Esophagus muscularis mucosa (tissue), 4 donors: ENCODE measurements at regions not wholly inside any gene's neighbourhood (a gene's known extent, or its start where the extent isn't known, plus 50 kb on each side); places are given as distances from the start of the nearest gene placed in this dataset.

Source experiments
- DNase-seq: peaks from one replicate; pipeline ENCODE4 v3.0.0-alpha.2; 2017; ENCODE audit errors: extremely low spot score
- H3K27ac ChIP-seq, 4 donors: fragments of 200-600 bp; sonication (generic); replicated peaks in 1 of 4; 1 replicate in 3 of 4; 2 replicates in 1 of 4; pipeline ENCODE4 v1.5.1; 2016 to 2019; ENCODE audit warnings: mild to moderate bottlenecking in 1 of 4
- H3K27me3 ChIP-seq, 4 donors: fragments of 200-600 bp; sonication (generic); one replicate each; pipeline versions ENCODE4 v1.5.1 to v1.6.0; 2016 to 2019
- H3K36me3 ChIP-seq, 4 donors: fragments of 200-600 bp; sonication (generic); one replicate each; pipeline ENCODE4 v1.5.1; 2016 to 2019
- H3K4me1 ChIP-seq, 4 donors: fragments of 200-600 bp; sonication (generic); one replicate each; pipeline ENCODE4 v1.5.1; 2016 to 2019
- H3K4me3 ChIP-seq, 4 donors: fragments of 200-600 bp; sonication (generic); 1 replicate in 2 of 4; 2 replicates in 2 of 4; pipeline ENCODE4 v1.5.1; 2016 to 2019; ENCODE audit warnings: mild to moderate bottlenecking in 4 of 4, moderate library complexity in 1 of 4
- H3K9me3 ChIP-seq, 4 donors: fragments of 200-600 bp; sonication (generic); 1 replicate in 3 of 4; 2 replicates in 1 of 4; pipeline ENCODE4 v1.5.1; 2016 to 2019
- CTCF ChIP-seq, 3 experiments: fragments of 200-600 bp in 2 of 3; fragments of 450-650 bp in 1 of 3; sonication (generic) in 2 of 3; IDR thresholded peaks; one replicate each; pipeline ENCODE4 v1.5.1; 2017 to 2019; ENCODE audit warnings: antibody characterized with exemption in 3 of 3, mild to moderate bottlenecking in 2 of 3, moderate library complexity in 1 of 3
- EP300 ChIP-seq: sonication (generic); formaldehyde crosslinking; IDR thresholded peaks from one replicate; pipeline ENCODE4 v1.6.1; 2017; ENCODE audit warnings: antibody characterized with exemption
- POLR2A ChIP-seq: fragments of 450-650 bp; IDR thresholded peaks from one replicate; pipeline ENCODE4 v1.6.1; 2017; ENCODE audit warnings: antibody characterized with exemption, moderate library complexity, mild to moderate bottlenecking, low read depth
- POLR2AphosphoS5 ChIP-seq, 2 donors: sonication (generic); formaldehyde crosslinking; IDR thresholded peaks; one replicate each; pipeline ENCODE4 v1.6.1; 2017; ENCODE audit warnings: antibody characterized with exemption in 2 of 2
- WGBS: methylation state at CpG from one replicate; pipeline ENCODE4 v1.1.5; 2018; 5-methylcytosine and 5-hydroxymethylcytosine counted together
- intact Hi-C: fragments of 100-400 bp; cut with DNase I; formaldehyde crosslinking; loops from one replicate; pipeline ENCODE4 v1.15.1; 2023

GRCh38 chr3:43183456-43183855, 77.6 kb upstream of the POMGNT2 start:
- H3K9me3 ChIP-seq = no peaks in the 10 kb centered on the region
- no peak overlapping the region for H3K4me3 ChIP-seq
- TF ChIP-seq POLR2A (no peak), CTCF (IDR thresholded peaks at IDR 0.05) (no peak), POLR2AphosphoS5 (IDR thresholded peaks at IDR 0.05) (no peak), EP300 (no peak)
- intact Hi-C loops = no loop called here
- no peaks in the 10 kb centered on the region for H3K27me3 ChIP-seq
- peaks cover 7 to 20% (median 18%) of the 10 kb centered on the region in 4 donors for H3K4me1 ChIP-seq
- WGBS = 81% methylated on average over 2 of the region's 2 CpGs
- DNase-seq = no peak
- H3K36me3 ChIP-seq = no peaks in the 10 kb centered on the region
- no peak overlapping the region for H3K27ac ChIP-seq

DNA sequence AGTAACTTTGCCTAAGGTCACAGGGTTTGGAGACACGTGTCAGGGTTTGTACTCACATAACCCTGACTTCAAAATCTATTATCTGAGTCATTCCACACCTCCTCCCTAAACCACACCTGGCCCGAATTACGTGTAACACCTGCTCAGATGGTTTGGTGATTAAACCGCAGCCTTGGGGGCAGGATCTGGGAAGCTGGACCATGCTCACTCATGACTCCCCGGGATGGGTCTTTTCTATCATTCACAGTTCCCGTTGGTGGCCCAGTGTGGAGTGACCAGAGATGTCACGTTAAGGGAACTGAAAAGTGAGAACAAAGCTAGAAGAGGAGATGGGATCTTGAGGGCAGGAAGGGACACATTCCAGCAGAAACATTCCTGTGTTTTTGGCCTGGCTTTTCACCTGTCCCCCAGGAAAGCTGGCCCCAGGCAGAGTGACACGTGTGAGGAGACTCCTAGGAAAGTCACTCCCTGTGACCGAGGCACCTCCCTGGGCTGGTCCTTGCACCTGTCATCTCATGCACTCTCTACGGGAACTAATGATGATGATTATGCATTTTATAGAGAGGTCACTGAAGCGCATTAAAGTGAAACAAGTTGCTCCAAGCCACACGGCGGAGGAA, 75.4 kb upstream of the POMGNT2 start:
- no peak overlapping the region for H3K4me3 ChIP-seq
- H3K36me3 ChIP-seq = no peaks in the 10 kb centered on the region
- H3K4me1 ChIP-seq = peaks cover 7 to 26% (median 23%) of the 10 kb centered on the region in 4 donors
- H3K27ac ChIP-seq = no peak overlapping the region
- no peak for TF ChIP-seq POLR2AphosphoS5 (IDR thresholded peaks at IDR 0.05)
- no peak for TF ChIP-seq POLR2A
- TF ChIP-seq EP300 = no peak
- no peak for TF ChIP-seq CTCF (IDR thresholded peaks at IDR 0.05)
- no peaks in the 10 kb centered on the region for H3K27me3 ChIP-seq
- DNase-seq = no peak
- intact Hi-C loops = no loop called here
- no peaks in the 10 kb centered on the region for H3K9me3 ChIP-seq
- 84% methylated on average over 12 of the region's 13 CpGs for WGBS

- Histone ChIP-seq H3K9me3 (no peaks in the 10 kb centered on the region), H3K27ac (no peak overlapping the region), H3K36me3 (no peaks in the 10 kb centered on the region)
Measured at GRCh38 chr3:43180694-43181093, 74.8 kb upstream of the POMGNT2 start.

GRCh38 chr3:43180027-43180426, 74.1 kb upstream of the POMGNT2 start:
- Histone ChIP-seq H3K4me1 (peaks cover 7 to 26% (median 23%) of the 10 kb centered on the region in 4 donors), H3K27me3 (no peaks in the 10 kb centered on the region), H3K36me3 (no peaks in the 10 kb centered on the region), H3K4me3 (no peak overlapping the region), H3K9me3 (no peaks in the 10 kb centered on the region), H3K27ac (no peak overlapping the region)
- intact Hi-C loops = no loop called here
- DNase-seq = no peak
- TF ChIP-seq CTCF (IDR thresholded peaks at IDR 0.05) (no peak), POLR2AphosphoS5 (IDR thresholded peaks at IDR 0.05) (peak in 1 of 2 donors; percentile 21), POLR2A (no peak)
- WGBS = 26% methylated on average over 4 of the region's 4 CpGs

More at GRCh38 chr3:43180694-43181093, 74.8 kb upstream of the POMGNT2 start:
- no peak overlapping the region for H3K4me3 ChIP-seq
- no peaks in the 10 kb centered on the region for H3K27me3 ChIP-seq
- TF ChIP-seq POLR2AphosphoS5 (IDR thresholded peaks at IDR 0.05) = no peak
- TF ChIP-seq POLR2A = no peak
- TF ChIP-seq EP300 = no peak
- no peak for TF ChIP-seq CTCF (IDR thresholded peaks at IDR 0.05)
- intact Hi-C loops = no loop called here
- peaks cover 7 to 26% (median 23%) of the 10 kb centered on the region in 4 donors for H3K4me1 ChIP-seq
- DNase-seq = no peak
- 87% methylated on average over 6 of the region's 6 CpGs for WGBS

GRCh38 chr3:43178891-43179366, 73.0 kb upstream of the POMGNT2 start:
- no peaks in the 10 kb centered on the region for H3K27me3 ChIP-seq
- no peak for DNase-seq
- TF ChIP-seq EP300 (no peak), POLR2AphosphoS5 (IDR thresholded peaks at IDR 0.05) (no peak), CTCF (IDR thresholded peaks at IDR 0.05) (no peak), POLR2A (no peak)
- WGBS = 80% methylated on average over 10 of the region's 10 CpGs
- no peaks in the 10 kb centered on the region for H3K36me3 ChIP-seq
- intact Hi-C loops = no loop called here
- no peak overlapping the region for H3K4me3 ChIP-seq
- H3K9me3 ChIP-seq = no peaks in the 10 kb centered on the region
- H3K4me1 ChIP-seq = peaks cover 7 to 26% (median 23%) of the 10 kb centered on the region in 4 donors
- H3K27ac ChIP-seq = no peak overlapping the region
